Gastrocnemius medialis (tissue), 4 donors: ENCODE measurements at regions not wholly inside any gene's neighbourhood (a gene's known extent, or its start where the extent isn't known, plus 50 kb on each side); places are given as distances from the start of the nearest gene placed in this dataset.

ENCODE experiments used
- CTCF ChIP-seq, 5 experiments: fragments of 450-650 bp in 3 of 5; fragments of 200-600 bp in 2 of 5; sonication (generic) in 2 of 5; IDR thresholded peaks in 4 of 5; conservative IDR thresholded peaks in 1 of 5; 1 replicate in 4 of 5; 2 replicates in 1 of 5; pipeline ENCODE4 v1.5.1; 2016 to 2019; ENCODE audit warnings: antibody characterized with exemption in 5 of 5, mild to moderate bottlenecking in 3 of 5, moderate library complexity in 3 of 5
- POLR2A ChIP-seq, 2 donors: fragments of 450-650 bp; IDR thresholded peaks; one replicate each; pipeline ENCODE4 v1.6.1; 2017; ENCODE audit warnings: antibody characterized with exemption in 2 of 2, mild to moderate bottlenecking in 2 of 2, moderate library complexity in 2 of 2

- no peak for TF ChIP-seq POLR2A (IDR thresholded peaks at IDR 0.05)
- no peak for TF ChIP-seq CTCF (IDR thresholded peaks at IDR 0.05 in 4 of 5, conservative IDR thresholded peaks at IDR 0.05 in 1 of 5)
Observed at GRCh38 chr18:9022397-9023155, 79.9 kb upstream of the NDUFV2 start.
